ENCODE measurements at regions not wholly inside any gene's neighbourhood (a gene's known extent, or its start where the extent isn't known, plus 50 kb on each side); places are given as distances from the start of the nearest gene placed in this dataset.

GRCh38 chr16:73565263-73565662, 517.3 kb upstream of the ZFHX3 start:
- no peak overlapping the region for H3K4me3 ChIP-seq
- no peaks in the 10 kb centered on the region for H4K20me1 ChIP-seq (ENCODE audit: insufficient read depth, poor library complexity, severe bottlenecking)
- no peaks in the 10 kb centered on the region for H3K36me3 ChIP-seq (replicated peaks; ENCODE audit: insufficient read depth, low read depth)
- no peaks in the 10 kb centered on the region for H3K9me2 ChIP-seq (replicated peaks; ENCODE audit: insufficient read depth)
- H2AFZ ChIP-seq, result no peak overlapping the region
- peak; percentile 47 for TF ChIP-seq CTCF (IDR thresholded peaks at IDR 0.05; ENCODE audit: poor library complexity)
- no peak for TF ChIP-seq EZH2 (IDR thresholded peaks at IDR 0.05; ENCODE audit: borderline replicate concordance)
- TF ChIP-seq EZH2phosphoT487 (IDR thresholded peaks at IDR 0.05; ENCODE audit: low read depth, severe bottlenecking, unreplicated experiment), result no peak
- 54% methylated on average over 7 of the region's 7 CpGs for WGBS (ENCODE audit: low lambda C conversion rate, missing lambda C conversion rate)
- H3K27me3 ChIP-seq, result no peaks in the 10 kb centered on the region
- no peaks in the 10 kb centered on the region for H3K79me2 ChIP-seq
- H3K4me1 ChIP-seq (ENCODE audit: insufficient read depth), result no peaks in the 10 kb centered on the region
- no peak for DNase-seq (ENCODE audit: low spot score)
- no peak overlapping the region for H3K27ac ChIP-seq
- H3K9me3 ChIP-seq (ENCODE audit: low read depth), result no peaks in the 10 kb centered on the region
- H3K4me2 ChIP-seq, result no peak overlapping the region

GRCh38 chr16:73563709-73564108, 515.8 kb upstream of the ZFHX3 start:
- Histone ChIP-seq H2AFZ (no peak overlapping the region), H3K4me2 (no peak overlapping the region), H3K4me1 (ENCODE audit: insufficient read depth) (no peaks in the 10 kb centered on the region), H3K36me3 (replicated peaks; ENCODE audit: insufficient read depth, low read depth) (no peaks in the 10 kb centered on the region), H3K27me3 (no peaks in the 10 kb centered on the region), H4K20me1 (ENCODE audit: insufficient read depth, poor library complexity, severe bottlenecking) (no peaks in the 10 kb centered on the region), H3K27ac (no peak overlapping the region), H3K4me3 (no peak overlapping the region), H3K9me2 (replicated peaks; ENCODE audit: insufficient read depth) (no peaks in the 10 kb centered on the region), H3K9me3 (ENCODE audit: low read depth) (no peaks in the 10 kb centered on the region), H3K79me2 (no peaks in the 10 kb centered on the region)
- TF ChIP-seq EZH2 (IDR thresholded peaks at IDR 0.05; ENCODE audit: borderline replicate concordance) (no peak), EZH2phosphoT487 (IDR thresholded peaks at IDR 0.05; ENCODE audit: low read depth, severe bottlenecking, unreplicated experiment) (no peak), CTCF (IDR thresholded peaks at IDR 0.05; ENCODE audit: poor library complexity) (no peak)
- WGBS (ENCODE audit: low lambda C conversion rate, missing lambda C conversion rate), result 100% methylated on average over 3 of the region's 3 CpGs
- DNase-seq (ENCODE audit: low spot score), result no peak

GRCh38 chr16:73560497-73560896, 512.6 kb upstream of the ZFHX3 start:
- H3K36me3 ChIP-seq (replicated peaks; ENCODE audit: insufficient read depth, low read depth), result no peaks in the 10 kb centered on the region
- WGBS (ENCODE audit: low lambda C conversion rate, missing lambda C conversion rate), result 61% methylated on average over 7 of the region's 7 CpGs
- DNase-seq (ENCODE audit: low spot score), result no peak
- no peak for TF ChIP-seq EZH2phosphoT487 (IDR thresholded peaks at IDR 0.05; ENCODE audit: low read depth, severe bottlenecking, unreplicated experiment)
- TF ChIP-seq CTCF (IDR thresholded peaks at IDR 0.05; ENCODE audit: poor library complexity), result no peak
- no peak for TF ChIP-seq EZH2 (IDR thresholded peaks at IDR 0.05; ENCODE audit: borderline replicate concordance)
- H4K20me1 ChIP-seq (ENCODE audit: insufficient read depth, poor library complexity, severe bottlenecking), result no peaks in the 10 kb centered on the region
- no peak overlapping the region for H2AFZ ChIP-seq
- H3K27me3 ChIP-seq, result no peaks in the 10 kb centered on the region
- no peak overlapping the region for H3K4me3 ChIP-seq
- no peaks in the 10 kb centered on the region for H3K4me1 ChIP-seq (ENCODE audit: insufficient read depth)
- H3K9me3 ChIP-seq (ENCODE audit: low read depth), result no peaks in the 10 kb centered on the region
- no peaks in the 10 kb centered on the region for H3K9me2 ChIP-seq (replicated peaks; ENCODE audit: insufficient read depth)
- no peak overlapping the region for H3K4me2 ChIP-seq
- H3K27ac ChIP-seq, result no peak overlapping the region
- H3K79me2 ChIP-seq, result no peaks in the 10 kb centered on the region

- no peaks in the 10 kb centered on the region for H3K27me3 ChIP-seq
- 63% methylated on average over 7 of the region's 7 CpGs for WGBS (ENCODE audit: low lambda C conversion rate, missing lambda C conversion rate)
These were observed 510.3 kb upstream of the ZFHX3 start for GRCh38 chr16:73558219-73558618.

More at GRCh38 chr16:73558219-73558618, 510.3 kb upstream of the ZFHX3 start:
- Histone ChIP-seq H3K4me2 (no peak overlapping the region), H3K27ac (no peak overlapping the region), H2AFZ (no peak overlapping the region), H3K36me3 (replicated peaks; ENCODE audit: insufficient read depth, low read depth) (no peaks in the 10 kb centered on the region), H3K4me1 (ENCODE audit: insufficient read depth) (no peaks in the 10 kb centered on the region), H3K9me2 (replicated peaks; ENCODE audit: insufficient read depth) (no peaks in the 10 kb centered on the region), H3K79me2 (no peaks in the 10 kb centered on the region), H3K4me3 (no peak overlapping the region), H3K9me3 (ENCODE audit: low read depth) (no peaks in the 10 kb centered on the region), H4K20me1 (ENCODE audit: insufficient read depth, poor library complexity, severe bottlenecking) (no peaks in the 10 kb centered on the region)
- TF ChIP-seq CTCF (IDR thresholded peaks at IDR 0.05; ENCODE audit: poor library complexity) (no peak), EZH2 (IDR thresholded peaks at IDR 0.05; ENCODE audit: borderline replicate concordance) (no peak), EZH2phosphoT487 (IDR thresholded peaks at IDR 0.05; ENCODE audit: low read depth, severe bottlenecking, unreplicated experiment) (no peak)
- no peak for DNase-seq (ENCODE audit: low spot score)
